HG02759 (cell line): ENCODE measurements at regions not wholly inside any gene's neighbourhood (a gene's known extent, or its start where the extent isn't known, plus 50 kb on each side); places are given as distances from the start of the nearest gene placed in this dataset.

Experiments used
- ATAC-seq: cut with Tn5 transposase; IDR thresholded peaks from one replicate; pipeline ENCODE4 v1.9.1; 2021; ENCODE audit warnings: mild to moderate bottlenecking, moderate library complexity; ENCODE audit not compliant: unreplicated experiment

GRCh38 chr1:48164571-48164970 is 57.9 kb upstream of the SLC5A9 start:
- no peak for ATAC-seq

GRCh38 chr1:48160486-48161132 is 61.9 kb upstream of the SLC5A9 start:
- ATAC-seq = no peak

- no peak for ATAC-seq
Measured at GRCh38 chr1:48139275-48139674, 83.2 kb upstream of the SLC5A9 start.

GRCh38 chr1:48127735-48128685 is 94.5 kb upstream of the SLC5A9 start:
- ATAC-seq = no peak

- no peak for ATAC-seq
Measured at GRCh38 chr1:48123647-48124046, 98.9 kb upstream of the SLC5A9 start.

- ATAC-seq = no peak
Measured at GRCh38 chr1:48121955-48122354, 100.6 kb upstream of the SLC5A9 start.

- ATAC-seq = no peak
Measured at GRCh38 chr1:48120621-48121020, 101.9 kb upstream of the SLC5A9 start.

- no peak for ATAC-seq
Measured at GRCh38 chr1:48115835-48116234, 106.7 kb upstream of the SLC5A9 start.

GRCh38 chr1:48114596-48115382 is 107.7 kb upstream of the SLC5A9 start:
- no peak for ATAC-seq

GRCh38 chr1:48109390-48110013 is 112.3 kb upstream of the TRABD2B start:
- ATAC-seq = no peak

- no peak for ATAC-seq
Measured at GRCh38 chr1:48107516-48107915, 110.3 kb upstream of the TRABD2B start.

- no peak for ATAC-seq
Measured at GRCh38 chr1:48106049-48106448, 108.9 kb upstream of the TRABD2B start.

- no peak for ATAC-seq
Measured at GRCh38 chr1:48105165-48105564, 108.0 kb upstream of the TRABD2B start.

GRCh38 chr1:48103495-48103894 is 106.3 kb upstream of the TRABD2B start:
- ATAC-seq = no peak

GRCh38 chr1:48102766-48103165 is 105.6 kb upstream of the TRABD2B start:
- ATAC-seq = no peak

- ATAC-seq = no peak
Measured at GRCh38 chr1:48099072-48099773, 102.0 kb upstream of the TRABD2B start.

GRCh38 chr1:48093696-48094528 is 96.7 kb upstream of the TRABD2B start:
- ATAC-seq = peak; percentile 99

- ATAC-seq = no peak
Measured at GRCh38 chr1:48093147-48093546, 96.0 kb upstream of the TRABD2B start.

GRCh38 chr1:48092401-48092800 is 95.2 kb upstream of the TRABD2B start:
- ATAC-seq = no peak
